ENCODE measurements at regions not wholly inside any gene's neighbourhood (a gene's known extent, or its start where the extent isn't known, plus 50 kb on each side); places are given as distances from the start of the nearest gene placed in this dataset.
"Not testable (repeated sequence)": the region's sequence is repeated elsewhere in the genome, so short reads cannot be mapped to it uniquely, and the experiment has no call there.

GRCh38 chr4:75194180-75194579 lies 261.3 kb downstream of the PARM1 start:
- DNase-seq (ENCODE audit: insufficient read length, low spot score), result no peak
- FAIRE-seq, result no peak

- not testable (repeated sequence) for FAIRE-seq
Measured at GRCh38 chr4:75192182-75192581, 259.3 kb downstream of the PARM1 start.

GRCh38 chr4:75189711-75190335 lies 256.9 kb downstream of the PARM1 start:
- FAIRE-seq (no peak), DNase-seq (ENCODE audit: insufficient read length, low spot score) (no peak)

More at GRCh38 chr4:75192182-75192581, 259.3 kb downstream of the PARM1 start:
- not testable (repeated sequence) for DNase-seq (ENCODE audit: insufficient read length, low spot score)

GRCh38 chr4:75180790-75181776 lies 248.2 kb downstream of the PARM1 start:
- DNase-seq (ENCODE audit: insufficient read length, low spot score) (peak; percentile 7), FAIRE-seq (peak; percentile 80)

- DNase-seq (ENCODE audit: insufficient read length, low spot score) (no peak), FAIRE-seq (no peak)
Measured at GRCh38 chr4:75180217-75180616, 247.3 kb downstream of the PARM1 start.

GRCh38 chr4:75179510-75179909 lies 246.6 kb downstream of the PARM1 start:
- FAIRE-seq, result no peak
- DNase-seq (ENCODE audit: insufficient read length, low spot score), result no peak

- FAIRE-seq, result peak; percentile 11
- no peak for DNase-seq (ENCODE audit: insufficient read length, low spot score)
Measured at GRCh38 chr4:75172551-75172950, 239.6 kb downstream of the PARM1 start.

GRCh38 chr4:75169427-75169826 lies 236.5 kb downstream of the PARM1 start:
- FAIRE-seq (no peak), DNase-seq (ENCODE audit: insufficient read length, low spot score) (no peak)

GRCh38 chr4:75169020-75169419 lies 236.1 kb downstream of the PARM1 start:
- DNase-seq (ENCODE audit: insufficient read length, low spot score), result no peak
- no peak for FAIRE-seq

- FAIRE-seq (no peak), DNase-seq (ENCODE audit: insufficient read length, low spot score) (no peak)
Measured at GRCh38 chr4:75168548-75168947, 235.6 kb downstream of the PARM1 start.

GRCh38 chr4:75165100-75165499 lies 232.2 kb downstream of the PARM1 start:
- FAIRE-seq; DNase-seq (ENCODE audit: insufficient read length, low spot score): not testable (repeated sequence)

- no peak for DNase-seq (ENCODE audit: insufficient read length, low spot score)
- FAIRE-seq, result no peak
Measured at GRCh38 chr4:75158451-75158850, 225.5 kb downstream of the PARM1 start.

GRCh38 chr4:75154994-75155393 lies 222.1 kb downstream of the PARM1 start:
- DNase-seq (ENCODE audit: insufficient read length, low spot score) (no peak), FAIRE-seq (no peak)

- FAIRE-seq (no peak), DNase-seq (ENCODE audit: insufficient read length, low spot score) (no peak)
Measured at GRCh38 chr4:75146223-75146622, 213.3 kb downstream of the PARM1 start.

GRCh38 chr4:75144475-75144874 lies 211.6 kb downstream of the PARM1 start:
- DNase-seq (ENCODE audit: insufficient read length, low spot score), result no peak
- FAIRE-seq, result no peak

- no peak for DNase-seq (ENCODE audit: insufficient read length, low spot score)
Measured at GRCh38 chr4:75142850-75143249, 209.9 kb downstream of the PARM1 start.

GRCh38 chr4:75142382-75142781 lies 209.5 kb downstream of the PARM1 start:
- DNase-seq (ENCODE audit: insufficient read length, low spot score) (no peak), FAIRE-seq (no peak)

More at GRCh38 chr4:75142850-75143249, 209.9 kb downstream of the PARM1 start:
- FAIRE-seq, result no peak

- no peak for FAIRE-seq
- DNase-seq (ENCODE audit: insufficient read length, low spot score), result no peak
Measured at GRCh38 chr4:75141162-75141561, 208.2 kb downstream of the PARM1 start.

GRCh38 chr4:75137302-75137701 lies 204.4 kb downstream of the PARM1 start:
- no peak for DNase-seq (ENCODE audit: insufficient read length, low spot score)
- no peak for FAIRE-seq

GRCh38 chr4:75135068-75135825 lies 202.3 kb downstream of the PARM1 start:
- no peak for FAIRE-seq
- DNase-seq (ENCODE audit: insufficient read length, low spot score), result no peak

GRCh38 chr4:75126870-75127269 lies 194.0 kb downstream of the PARM1 start:
- DNase-seq (ENCODE audit: insufficient read length, low spot score); FAIRE-seq: not testable (repeated sequence)
